ENCODE measurements at regions not wholly inside any gene's neighbourhood (a gene's known extent, or its start where the extent isn't known, plus 50 kb on each side); places are given as distances from the start of the nearest gene placed in this dataset. TPM values are rescaled to one million over a fixed set of nuclear protein-coding genes. Genes with fewer than 3 reads are reported as not detected.

Small RNA genes lying in the stretch of these regions (small RNA-seq; reads per million reads assigned to genes)
- gene RNU6-1270P (ENCODE audit: insufficient read depth): not detected
